Epithelial cell of proximal tubule (primary cell): ENCODE measurements at regions not wholly inside any gene's neighbourhood (a gene's known extent, or its start where the extent isn't known, plus 50 kb on each side); places are given as distances from the start of the nearest gene placed in this dataset.

ENCODE experiments used
- DNase-seq: peaks from one replicate; pipeline ENCODE4 v3.0.0-alpha.2; 2011; ENCODE audit warnings: low read depth
- H3K4me3 ChIP-seq: 2 replicates; pipeline ENCODE4 v1.5.1; 2011; ENCODE audit warnings: low read depth, mild to moderate bottlenecking, low read length
- CTCF ChIP-seq: conservative IDR thresholded peaks from 2 replicates; pipeline ENCODE4 v1.5.1; 2012; ENCODE audit warnings: low read depth, mild to moderate bottlenecking, low read length

GRCh38 chr2:226558418-226558817 lies 241.2 kb downstream of the IRS1 start:
- no peak for TF ChIP-seq CTCF
- no peak for DNase-seq
- H3K4me3 ChIP-seq: no peak overlapping the region

GRCh38 chr2:226556050-226556449 lies 243.6 kb downstream of the IRS1 start:
- no peak for TF ChIP-seq CTCF
- H3K4me3 ChIP-seq: no peak overlapping the region
- no peak for DNase-seq

GRCh38 chr2:226554701-226555100 lies 244.9 kb downstream of the IRS1 start:
- TF ChIP-seq CTCF: no peak
- H3K4me3 ChIP-seq: no peak overlapping the region
- DNase-seq: no peak

- no peak for TF ChIP-seq CTCF
- DNase-seq: no peak
- no peak overlapping the region for H3K4me3 ChIP-seq
These were observed 246.3 kb downstream of the IRS1 start for GRCh38 chr2:226553333-226553732.

GRCh38 chr2:226552571-226553285 lies 246.9 kb downstream of the IRS1 start:
- H3K4me3 ChIP-seq: no peak overlapping the region
- no peak for DNase-seq
- TF ChIP-seq CTCF: no peak

- DNase-seq: no peak
- no peak for TF ChIP-seq CTCF
These were observed 247.9 kb downstream of the IRS1 start for GRCh38 chr2:226551522-226552250.

More at GRCh38 chr2:226551522-226552250, 247.9 kb downstream of the IRS1 start:
- H3K4me3 ChIP-seq: no peak overlapping the region
